NCI-H748 treated with DMSO at 0.1 percent for 48 hours (cell line): ENCODE measurements at regions not wholly inside any gene's neighbourhood (a gene's known extent, or its start where the extent isn't known, plus 50 kb on each side); places are given as distances from the start of the nearest gene placed in this dataset.
"Not testable (repeated sequence)": the region's sequence is repeated elsewhere in the genome, so short reads cannot be mapped to it uniquely, and the experiment has no call there.

ENCODE experiments used
- DNase-seq: peaks from one replicate; lab custom pipeline; 2025; lab: John Stamatoyannopoulos, UW

DNA sequence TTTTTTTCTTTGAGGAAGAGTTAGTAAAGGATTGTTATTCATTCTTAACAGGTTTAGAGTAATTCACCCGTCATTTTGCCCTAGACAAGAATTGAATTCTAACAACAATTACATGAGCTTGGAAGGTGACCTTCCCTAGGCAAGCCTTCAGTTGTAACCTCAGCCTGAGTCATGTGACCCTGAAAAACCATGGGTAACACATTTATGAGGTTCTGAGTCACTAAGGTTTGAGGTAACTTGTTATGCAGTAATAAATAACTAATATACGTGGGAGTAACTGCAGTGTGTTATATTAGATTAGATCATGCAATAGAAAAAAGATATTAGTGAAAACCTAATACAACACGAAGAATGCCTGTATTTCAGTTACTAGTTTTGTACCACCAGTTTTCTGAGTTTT, 237.6 kb upstream of the NDN start:
- DNase-seq: no peak

DNA sequence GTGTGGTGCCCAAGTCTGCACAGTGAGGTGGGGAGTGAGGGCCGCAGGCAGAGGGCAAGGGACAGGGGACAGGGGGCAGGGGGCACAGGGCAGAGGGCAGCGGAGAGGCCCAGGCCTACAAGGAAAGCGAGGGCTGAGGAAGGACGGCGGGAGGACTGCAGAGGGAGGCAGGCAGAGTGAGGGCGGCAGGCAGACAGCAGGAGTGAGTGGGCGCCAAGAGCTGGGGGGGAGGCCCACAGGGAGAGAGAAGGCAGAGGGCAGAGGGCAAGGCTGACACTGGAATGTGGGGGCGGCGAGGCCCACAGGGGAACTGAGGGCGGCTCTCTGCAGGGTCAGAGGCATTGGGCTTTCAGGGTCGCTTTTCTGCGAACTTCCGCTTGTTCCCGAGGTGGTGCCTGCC, 267.8 kb upstream of the NDN start:
- DNase-seq: no peak

DNA sequence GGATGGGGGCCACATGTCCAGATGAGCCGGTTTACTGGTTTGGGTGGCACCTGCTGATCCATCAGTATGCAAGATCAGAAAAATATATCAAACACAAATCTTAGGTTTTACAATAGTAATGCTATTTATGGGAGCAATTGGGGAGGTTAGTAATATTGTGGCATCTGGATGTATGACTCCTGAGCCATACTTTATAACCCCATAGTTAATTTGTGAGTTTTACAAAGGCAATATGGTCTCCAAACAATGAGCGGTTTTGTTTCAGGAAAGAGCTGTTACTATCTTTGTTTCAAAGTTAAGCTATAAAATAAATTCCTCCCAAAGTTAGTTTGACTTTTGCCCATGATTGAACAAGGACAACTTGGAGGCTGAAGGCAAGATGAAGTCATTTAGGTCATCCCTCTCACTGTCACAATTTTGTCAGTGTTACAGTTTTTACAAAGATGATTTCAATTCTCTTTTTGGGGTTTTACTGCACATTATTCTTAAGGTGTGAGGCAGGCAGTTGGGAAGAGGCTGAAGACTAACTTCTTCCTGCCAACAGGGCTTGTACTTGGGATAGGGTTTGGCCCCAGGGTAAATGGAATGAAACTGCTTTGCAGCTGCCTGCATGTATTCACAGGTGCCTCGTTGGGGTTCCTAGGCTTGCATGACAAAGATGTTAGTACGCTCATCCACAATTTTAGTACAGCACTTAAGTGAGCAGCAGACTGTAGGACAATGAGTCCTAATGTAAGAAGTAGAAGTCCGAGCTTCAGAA, 296.6 kb upstream of the NDN start:
- DNase-seq: no peak

DNA sequence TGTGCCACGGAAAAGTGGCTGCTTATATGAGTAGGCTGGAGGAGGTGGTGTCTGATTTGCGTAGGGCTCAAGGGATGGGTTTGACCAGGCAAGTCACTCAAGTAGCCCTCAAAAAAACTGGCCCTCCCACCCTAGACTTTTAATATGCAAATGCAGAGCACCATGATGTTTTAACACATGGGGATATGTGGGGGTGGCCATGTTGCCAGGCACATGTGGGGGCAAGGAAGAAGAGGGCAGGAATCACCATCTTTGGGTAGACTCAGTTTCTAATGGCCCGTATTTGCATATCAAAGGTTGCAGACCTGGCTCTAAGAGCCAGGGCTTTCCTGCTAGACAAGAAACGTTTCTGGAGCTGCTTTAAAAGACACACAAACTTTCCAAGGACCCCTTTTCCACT, 307.2 kb upstream of the NDN start:
- no peak for DNase-seq

DNA sequence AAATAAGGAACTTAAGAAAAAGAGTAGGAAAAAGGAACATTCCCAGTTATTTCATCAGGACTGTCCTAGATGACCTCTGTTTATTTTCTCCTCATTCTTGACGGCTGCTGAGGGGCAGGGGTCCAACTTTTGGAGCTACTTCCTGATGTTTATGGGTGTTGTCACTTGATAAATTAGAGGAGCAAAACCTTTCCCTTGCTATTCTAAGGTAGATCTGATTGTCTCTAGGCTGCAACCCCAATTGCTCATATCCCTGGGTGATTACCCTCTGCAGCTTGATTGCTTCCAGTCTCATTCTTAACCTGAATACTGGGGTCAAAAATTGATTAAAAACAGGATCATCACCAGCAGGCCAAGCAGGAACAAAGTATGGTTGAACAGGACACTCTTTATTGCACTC, 311.0 kb upstream of the NDN start:
- DNase-seq: no peak

DNA sequence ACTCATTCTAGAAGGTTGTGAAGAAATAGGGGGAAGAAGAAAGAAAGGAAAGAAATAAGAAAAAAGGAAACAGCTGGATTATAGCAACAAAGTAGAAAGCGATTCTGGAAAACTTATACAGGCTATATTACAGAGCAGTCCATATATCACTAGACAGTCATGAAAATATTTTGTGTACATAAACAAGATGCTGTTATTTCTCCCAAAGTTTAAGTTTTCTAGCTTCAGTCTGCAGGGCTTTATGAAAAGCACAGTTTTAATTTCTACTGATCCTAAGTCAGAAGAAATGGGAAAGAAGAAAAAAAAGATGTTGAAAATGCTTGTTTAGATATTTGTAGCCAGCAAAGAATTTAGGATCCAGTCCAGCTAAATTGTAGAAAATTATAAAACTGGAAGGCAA, 321.4 kb upstream of the NDN start:
- DNase-seq: no peak

DNA sequence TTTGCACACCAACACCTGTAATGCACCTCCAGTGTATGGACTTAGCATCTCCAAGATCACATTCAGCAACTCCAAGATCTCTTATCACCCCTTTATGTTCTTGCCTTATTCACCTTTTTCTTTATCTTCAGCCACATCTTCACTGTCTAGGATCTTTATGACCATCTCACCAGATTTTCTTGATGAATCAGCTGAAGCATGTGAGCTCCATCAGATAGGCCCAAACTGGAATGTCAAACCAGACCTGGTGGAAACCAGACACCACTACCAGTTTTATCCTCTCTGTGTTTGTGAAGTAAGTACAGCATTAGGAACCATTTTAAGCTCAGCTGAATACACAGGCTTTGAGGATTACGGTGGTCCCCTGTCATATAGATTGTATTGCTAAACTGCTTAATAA, 330.4 kb upstream of the NDN start:
- DNase-seq: no peak

DNA sequence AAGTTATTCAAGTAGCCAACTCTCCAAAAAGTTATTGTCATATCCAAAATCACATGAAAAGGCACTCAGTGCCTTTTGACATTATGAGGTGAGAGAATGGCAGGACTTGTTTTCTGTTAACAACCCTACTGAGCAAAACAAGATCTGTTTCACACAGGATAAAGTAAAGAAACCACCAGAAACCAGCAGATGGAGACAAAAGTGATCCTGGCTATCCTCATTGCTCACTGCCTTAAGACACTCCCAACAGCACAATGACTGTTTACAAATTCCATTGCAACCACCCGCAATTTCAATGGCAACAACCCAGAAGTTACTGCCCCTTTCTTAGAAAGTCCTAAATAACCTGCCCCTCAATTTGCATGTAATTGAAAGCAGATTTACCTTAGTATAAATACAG, 352.6 kb upstream of the NDN start:
- no peak for DNase-seq

DNA sequence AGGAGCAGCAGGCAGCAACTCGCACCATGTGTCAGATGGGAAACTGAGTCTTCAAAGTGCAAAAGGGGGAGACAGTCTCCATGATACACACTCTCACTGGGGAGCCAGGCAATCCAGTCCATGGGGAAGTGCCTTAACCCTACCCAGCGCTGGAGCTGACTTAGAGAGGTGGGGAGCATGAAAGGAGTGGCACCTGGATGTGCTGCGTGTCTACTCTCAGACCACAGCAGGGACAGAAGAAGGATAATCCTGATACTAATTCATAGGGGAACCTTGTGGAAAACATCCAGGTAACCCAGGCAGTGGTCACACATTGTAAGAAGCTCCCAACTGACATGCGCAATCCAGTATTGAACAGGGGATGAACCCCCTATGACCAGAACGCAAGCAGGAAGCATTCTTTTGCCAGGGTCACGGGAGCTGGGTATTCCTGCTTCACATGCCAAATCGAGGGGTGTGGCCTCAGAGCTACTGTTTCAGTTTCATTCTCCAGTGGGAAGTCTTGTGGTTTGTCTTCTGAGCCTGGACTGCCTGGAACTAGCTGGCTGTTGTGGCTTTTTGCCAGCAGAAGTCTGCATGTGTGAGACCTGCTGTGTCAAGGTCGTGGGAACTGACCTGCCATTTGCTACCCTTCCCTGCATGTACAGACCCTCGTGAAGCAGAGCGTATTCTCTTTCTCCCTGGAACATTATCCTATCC, 367.6 kb upstream of the NDN start:
- no peak for DNase-seq

DNA sequence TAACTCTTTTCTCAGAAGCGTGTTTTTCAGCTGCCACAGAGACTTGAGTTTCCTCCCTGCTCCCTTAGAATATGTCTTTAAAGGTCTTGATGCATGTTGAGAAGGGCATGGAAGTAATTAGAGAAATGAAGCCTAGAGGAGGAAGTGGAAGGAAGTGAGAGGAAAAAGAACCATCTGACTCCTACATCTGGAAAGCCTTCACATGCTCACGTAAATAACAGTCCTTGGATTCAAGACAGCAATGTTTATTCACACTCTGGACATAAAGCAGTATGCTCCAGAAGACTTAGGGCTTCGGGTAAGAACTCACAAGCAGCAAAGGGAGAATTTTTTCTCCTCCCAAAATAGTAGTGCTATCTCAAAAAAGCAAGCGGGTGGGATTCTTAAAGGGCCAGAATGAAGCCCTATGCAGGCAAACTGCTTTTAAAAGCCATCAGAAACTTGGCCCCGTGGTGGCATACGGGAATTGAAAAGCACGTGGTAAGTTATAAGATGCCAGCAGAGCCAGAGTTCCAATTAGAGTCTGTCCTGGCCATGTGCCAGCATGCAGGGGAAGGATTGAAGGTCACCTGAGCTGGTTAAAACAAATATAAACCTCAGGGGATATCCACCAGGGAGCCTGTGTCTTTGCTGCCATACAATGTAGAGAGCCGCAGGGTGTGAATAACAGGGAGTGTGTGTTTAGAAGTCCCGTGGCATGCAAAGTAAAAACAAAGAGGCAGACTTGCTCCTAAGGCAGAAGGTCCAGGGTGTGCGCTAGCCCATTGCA, 380.8 kb upstream of the NDN start:
- no peak for DNase-seq

DNA sequence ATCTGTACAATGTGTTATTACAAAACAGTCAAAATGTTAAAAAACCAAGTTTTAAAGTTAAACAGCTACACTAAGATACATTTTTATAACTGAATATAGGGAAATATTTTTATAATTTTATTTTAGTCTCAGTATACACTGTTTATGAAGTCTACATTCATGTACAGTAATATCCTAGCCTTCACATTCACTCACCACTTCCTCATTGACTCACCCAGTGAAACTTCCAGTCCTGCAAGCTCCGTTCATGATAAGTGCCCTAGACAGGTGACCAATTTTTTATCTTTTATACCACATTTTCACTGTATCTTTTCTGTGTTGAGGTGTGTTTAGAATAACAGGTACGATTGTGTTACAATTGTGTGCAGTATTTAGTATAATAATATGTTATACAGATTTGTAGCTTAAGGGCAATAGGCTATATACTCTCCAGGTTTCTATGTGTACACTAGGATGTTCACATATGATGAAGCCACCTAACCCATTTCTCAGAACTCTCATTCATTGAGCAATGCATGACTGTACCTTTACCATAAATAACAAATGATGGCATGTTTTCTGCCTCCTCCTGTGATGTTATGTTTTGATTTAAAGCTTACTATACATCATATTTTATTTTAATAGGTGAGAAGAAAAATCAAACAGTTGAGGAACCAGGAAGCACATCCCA, 388.4 kb upstream of the NDN start:
- DNase-seq: no peak

DNA sequence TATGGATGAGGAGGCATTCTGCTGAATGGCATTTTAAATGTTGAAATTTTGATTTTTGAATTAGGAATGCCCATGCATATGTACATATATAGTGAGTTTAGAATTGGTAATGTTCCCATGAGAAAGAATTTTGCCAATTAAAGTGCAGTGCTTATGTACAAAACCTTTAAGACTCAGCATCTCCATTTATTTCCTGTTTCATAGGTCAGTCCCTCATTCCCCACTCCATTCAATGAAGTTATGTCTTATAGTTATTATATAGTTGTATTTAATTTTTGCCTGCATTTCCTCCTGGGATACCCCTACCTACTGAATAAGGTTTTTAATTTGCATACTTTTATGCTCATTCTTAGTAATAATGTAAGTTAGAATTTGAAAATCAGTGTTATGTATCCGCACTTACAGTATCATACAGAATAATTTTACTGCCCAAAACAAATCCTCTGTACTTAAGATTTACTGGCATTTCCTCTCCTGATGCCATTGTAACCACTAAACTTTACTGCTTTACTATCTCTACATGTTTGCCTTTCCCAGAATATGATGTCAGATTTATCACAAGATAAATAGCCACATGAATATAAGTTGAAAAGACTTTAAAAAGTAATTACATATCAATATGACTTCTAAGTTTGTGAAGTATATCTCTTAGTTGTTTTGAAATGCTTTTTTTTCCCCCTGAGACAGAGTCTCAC, 389.1 kb upstream of the NDN start:
- no peak for DNase-seq

DNA sequence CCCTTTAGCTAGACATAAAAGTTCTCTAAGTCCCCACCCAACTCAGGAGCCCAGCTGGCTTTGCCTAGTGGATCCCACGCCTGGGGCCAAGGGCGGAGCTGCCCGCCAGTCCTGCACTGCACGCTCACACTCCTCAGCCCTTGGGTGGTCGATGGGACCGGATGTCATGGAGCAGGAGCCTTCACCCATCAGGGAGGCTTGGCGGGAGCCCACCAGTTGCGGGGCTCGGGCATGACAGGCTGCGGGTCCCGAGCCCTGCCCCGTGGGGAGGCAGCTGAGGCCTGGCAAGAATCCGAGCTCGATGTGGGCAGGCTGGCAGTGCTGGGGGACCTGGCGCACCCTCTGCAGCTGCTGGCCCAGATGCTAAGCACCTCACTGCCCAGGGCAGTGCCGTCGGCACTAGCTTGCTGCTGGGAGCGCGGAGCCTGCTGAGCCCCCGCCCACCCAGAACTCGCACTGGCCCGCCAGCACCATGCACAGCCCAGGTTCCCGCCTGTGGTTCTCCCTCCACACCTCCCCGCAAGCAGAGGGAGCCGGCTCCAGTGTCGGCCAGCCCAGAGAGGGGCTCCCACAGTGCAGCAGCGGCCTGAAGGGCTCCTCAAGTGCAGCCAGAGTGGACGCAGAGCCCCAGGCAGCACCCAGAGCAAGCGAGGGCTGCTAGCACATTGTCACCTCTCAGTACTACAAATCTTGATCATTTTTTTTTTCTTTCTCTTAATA, 391.4 kb upstream of the NDN start:
- DNase-seq: no peak

DNA sequence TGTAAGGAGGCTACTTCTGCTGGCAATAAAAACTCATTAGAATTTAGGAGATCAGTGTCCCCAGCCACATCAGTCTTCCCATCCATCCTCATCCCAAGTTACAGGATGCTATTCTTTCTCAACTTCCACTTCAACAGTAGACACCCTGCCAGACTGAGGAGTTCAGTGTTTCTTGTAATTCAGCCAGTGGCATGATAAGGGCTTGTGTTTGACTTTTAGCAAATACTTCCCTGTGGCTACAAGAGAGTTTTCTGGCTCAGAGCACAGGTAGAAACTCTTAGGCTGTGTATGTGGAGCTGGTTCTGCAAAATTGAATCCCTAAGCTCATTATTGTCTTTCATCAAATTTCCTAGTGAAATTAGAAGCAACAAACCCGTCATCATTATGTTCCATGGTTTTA, 401.8 kb upstream of the NDN start:
- DNase-seq: not testable (repeated sequence)

DNA sequence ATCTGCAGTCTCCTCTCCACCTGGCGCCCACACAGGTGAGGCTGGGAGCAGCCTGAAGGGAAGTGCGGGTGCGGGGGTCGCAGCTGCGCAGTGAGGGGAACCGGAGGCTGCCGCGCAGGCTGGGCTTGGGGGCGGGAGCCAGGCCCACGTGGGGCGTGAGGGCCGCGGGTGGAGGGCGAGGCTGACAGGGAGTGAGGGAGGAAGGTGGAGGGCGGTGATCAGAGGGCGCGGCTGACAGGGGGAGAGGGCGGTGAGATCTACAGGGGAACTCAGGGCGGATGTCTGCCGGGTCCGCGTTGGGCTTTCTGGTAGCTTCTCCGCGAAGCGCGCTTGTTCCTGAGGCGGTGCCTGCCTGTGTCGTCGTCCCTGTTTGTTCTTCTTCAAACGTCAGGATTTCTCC, 414.4 kb upstream of the NDN start:
- DNase-seq: not testable (repeated sequence)

DNA sequence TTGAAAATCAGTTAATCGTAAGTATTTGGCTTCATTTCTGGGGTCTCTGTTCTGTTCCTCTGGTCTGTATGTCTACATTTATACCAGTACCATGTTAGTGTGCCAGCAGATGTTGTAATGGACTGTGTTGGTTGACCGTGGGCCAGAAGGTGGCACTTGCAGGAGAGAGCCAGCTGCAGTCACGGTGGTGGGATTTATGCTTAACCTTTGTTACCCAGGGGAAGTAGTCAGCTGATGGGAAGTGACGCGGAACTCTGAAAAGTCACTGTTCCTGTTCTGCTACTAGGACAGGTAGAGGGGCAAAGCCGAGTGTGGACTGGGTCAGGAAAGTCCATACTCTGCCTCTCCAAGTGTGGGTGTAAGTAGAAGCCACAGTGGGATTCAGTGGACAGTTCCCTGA, 420.4 kb upstream of the NDN start:
- not testable (repeated sequence) for DNase-seq

DNA sequence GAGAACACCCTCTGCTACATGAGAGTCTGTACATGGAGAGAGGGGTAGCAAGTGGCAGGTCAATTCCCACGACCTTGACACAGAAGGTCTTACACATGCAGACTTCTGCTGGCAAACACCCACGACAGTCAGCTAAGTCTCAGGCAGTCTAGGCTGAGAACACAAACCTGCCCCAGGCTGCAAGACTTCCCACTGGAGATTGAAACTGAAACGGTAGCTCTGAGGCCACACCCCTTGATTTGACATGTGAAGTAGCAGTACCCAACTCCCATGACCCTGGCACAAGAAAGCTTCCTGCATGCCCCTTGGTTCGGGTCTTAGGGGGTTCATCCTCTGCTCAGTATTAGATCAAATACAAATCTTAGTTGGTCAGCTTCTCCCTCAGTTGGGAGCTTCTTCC, 420.8 kb upstream of the NDN start:
- DNase-seq: not testable (repeated sequence)

DNA sequence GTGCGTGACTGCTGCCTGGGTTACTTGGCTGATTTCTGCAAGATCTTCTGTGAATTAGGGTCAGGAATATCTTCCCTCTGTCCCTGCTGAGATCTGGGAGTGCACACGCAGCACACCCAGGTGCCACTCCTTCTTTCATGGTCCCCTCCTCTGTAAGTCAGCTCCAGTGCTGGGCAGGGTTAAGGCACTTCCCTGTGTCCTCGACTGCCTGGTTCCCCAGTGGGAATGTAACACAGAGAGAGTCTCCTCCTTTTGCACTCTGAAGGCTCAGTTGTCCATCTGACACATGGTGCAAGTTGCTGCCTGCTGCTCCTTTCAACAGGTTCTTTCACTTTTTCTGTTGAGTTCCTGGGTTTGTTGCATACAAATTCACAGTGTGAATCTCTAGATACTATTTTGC, 421.2 kb upstream of the NDN start:
- not testable (repeated sequence) for DNase-seq

DNA sequence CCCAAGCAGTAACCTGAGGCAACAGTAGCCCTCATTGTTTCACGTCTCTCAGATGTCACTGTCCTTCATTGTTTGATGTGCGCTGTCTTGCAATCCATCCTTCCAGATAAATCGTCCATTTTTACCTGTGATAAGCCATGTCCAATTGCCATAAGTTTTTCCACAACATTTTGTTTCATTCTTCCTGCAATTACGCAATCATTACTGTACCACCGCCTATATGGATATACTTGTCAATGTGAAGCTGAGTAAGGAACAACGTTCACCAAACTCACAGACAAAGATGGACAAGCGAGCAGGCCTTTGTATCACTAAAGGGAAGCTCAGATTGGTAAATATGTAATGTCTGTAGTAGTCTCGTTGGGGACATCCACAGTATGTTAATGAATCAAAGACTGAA, 452.5 kb upstream of the NDN start:
- not testable (repeated sequence) for DNase-seq

DNA sequence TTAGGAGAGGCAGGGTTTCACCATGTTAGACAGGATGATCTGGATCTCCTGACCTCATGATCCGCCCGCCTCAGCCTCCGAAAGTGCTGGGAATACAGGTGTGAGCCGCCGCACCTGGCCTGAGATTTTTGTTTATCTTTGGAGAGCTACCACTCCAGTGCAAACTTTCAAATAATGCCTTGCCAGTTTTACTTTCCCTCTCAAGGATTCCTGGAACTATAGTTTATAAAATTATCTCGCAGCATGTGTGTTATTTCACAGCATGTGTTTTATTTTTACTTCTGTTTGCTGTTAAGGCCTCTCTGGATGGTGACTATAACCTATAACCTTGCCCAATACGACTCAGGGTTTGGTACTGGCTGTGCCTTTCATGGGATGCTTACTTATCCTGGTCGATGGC, 458.0 kb upstream of the NDN start:
- not testable (repeated sequence) for DNase-seq

DNA sequence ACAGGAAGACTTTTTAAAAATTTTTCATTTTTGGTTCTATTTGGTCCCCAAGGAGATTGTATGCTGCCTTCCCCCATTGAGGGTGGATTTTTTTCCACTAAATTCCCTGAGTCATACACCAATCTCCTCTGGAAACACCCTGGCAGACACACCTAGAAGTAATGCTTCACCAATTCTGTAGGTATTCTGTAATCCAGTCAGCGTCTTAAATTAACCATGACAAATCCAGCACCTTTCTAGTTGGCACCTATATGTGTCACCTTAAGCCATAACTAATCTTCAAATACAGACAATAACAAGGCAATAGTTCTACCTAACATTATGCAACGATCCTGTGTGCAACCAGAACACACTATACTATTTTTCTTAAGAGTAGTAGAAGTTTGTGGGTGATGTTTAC, 459.1 kb upstream of the NDN start:
- DNase-seq: no peak
